Ishikawa (cell line): ENCODE measurements at regions not wholly inside any gene's neighbourhood (a gene's known extent, or its start where the extent isn't known, plus 50 kb on each side); places are given as distances from the start of the nearest gene placed in this dataset.

ENCODE experiments used
- CREB1 ChIP-seq: IDR thresholded peaks from 2 replicates; pipeline ENCODE4 v1.6.1; 2012; ENCODE audit warnings: low read depth
- YY1 ChIP-seq: IDR thresholded peaks from 2 replicates; pipeline ENCODE4 v1.6.1; 2012; ENCODE audit warnings: low read depth

- TF ChIP-seq CREB1 (no peak), YY1 (no peak)
Observed at GRCh38 chr4:36675436-36675835, 394.0 kb downstream of the DTHD1 start.
